Stimulated activated memory B cell treated with anti-CD40 and anti-IgM and Interleukin-4, amounts not matched to agents 10 μg/mL and 1 μg/mL and 100 μg/mL, for 72 hours (primary cell): ENCODE measurements at regions not wholly inside any gene's neighbourhood (a gene's known extent, or its start where the extent isn't known, plus 50 kb on each side); places are given as distances from the start of the nearest gene placed in this dataset.
A peak's percentile ranks its signal among the peaks of the same experiment; 100 is the strongest.
"Not testable (repeated sequence)": the region's sequence is repeated elsewhere in the genome, so short reads cannot be mapped to it uniquely, and the experiment has no call there.

ENCODE experiments used
- ATAC-seq: fragments of 150-1000 bp; cut with Tn5 transposase; 2 replicates; pipeline ENCODE4 v1.10.0; 2021
- H3K27ac Mint-ChIP-seq: one replicate; pipeline ENCODE4 v1.8.0; 2022; ENCODE audit warnings: mild to moderate bottlenecking, mixed read lengths
- H3K27me3 Mint-ChIP-seq: one replicate; pipeline ENCODE4 v1.8.0; 2022; ENCODE audit warnings: mixed read lengths
- H3K36me3 Mint-ChIP-seq: one replicate; pipeline ENCODE4 v1.8.0; 2022; ENCODE audit warnings: mixed read lengths
- H3K4me1 Mint-ChIP-seq: one replicate; pipeline ENCODE4 v1.8.0; 2022; ENCODE audit warnings: mixed read lengths
- H3K4me3 Mint-ChIP-seq: one replicate; pipeline ENCODE4 v1.8.0; 2022; ENCODE audit warnings: mild to moderate bottlenecking, moderate library complexity, mixed read lengths
- H3K9me3 Mint-ChIP-seq: one replicate; pipeline ENCODE4 v1.8.0; 2022; ENCODE audit warnings: mixed read lengths

GRCh38 chr16:32740766-32741499 is 65.0 kb upstream of the TP53TG3 start:
- not testable (repeated sequence) for H3K4me3 Mint-ChIP-seq, H3K36me3 Mint-ChIP-seq, H3K27ac Mint-ChIP-seq, H3K4me1 Mint-ChIP-seq, H3K9me3 Mint-ChIP-seq, H3K27me3 Mint-ChIP-seq
- ATAC-seq, result peak; percentile 59
